M059J (cell line): ENCODE measurements at regions not wholly inside any gene's neighbourhood (a gene's known extent, or its start where the extent isn't known, plus 50 kb on each side); places are given as distances from the start of the nearest gene placed in this dataset.
"Not testable (repeated sequence)": the region's sequence is repeated elsewhere in the genome, so short reads cannot be mapped to it uniquely, and the experiment has no call there.

Experiments
- DNase-seq: peaks from one replicate; pipeline ENCODE4 v3.0.0-alpha.2; 2012; ENCODE audit warnings: low read depth

- DNase-seq = no peak
These were observed 64.7 kb upstream of the CCDC39 start for GRCh38 chr3:180743813-180744590.

- DNase-seq = no peak
These were observed 68.6 kb upstream of the CCDC39 start for GRCh38 chr3:180747805-180748361.

- DNase-seq = no peak
These were observed 70.0 kb upstream of the CCDC39 start for GRCh38 chr3:180749322-180749721.

GRCh38 chr3:180749796-180750195 lies 70.5 kb upstream of the CCDC39 start:
- no peak for DNase-seq

- no peak for DNase-seq
These were observed 76.3 kb upstream of the CCDC39 start for GRCh38 chr3:180755556-180755955.

GRCh38 chr3:180762866-180763265 lies 83.6 kb upstream of the CCDC39 start:
- DNase-seq = no peak

- DNase-seq = no peak
These were observed 85.2 kb upstream of the CCDC39 start for GRCh38 chr3:180764481-180764880.

- DNase-seq = no peak
These were observed 91.3 kb upstream of the CCDC39 start for GRCh38 chr3:180770639-180771038.

GRCh38 chr3:180776433-180776832 lies 97.1 kb upstream of the CCDC39 start:
- no peak for DNase-seq

- DNase-seq = no peak
These were observed 103.1 kb upstream of the CCDC39 start for GRCh38 chr3:180782195-180782984.

GRCh38 chr3:180786227-180786626 lies 106.9 kb upstream of the CCDC39 start:
- not testable (repeated sequence) for DNase-seq

- no peak for DNase-seq
These were observed 110.5 kb upstream of the CCDC39 start for GRCh38 chr3:180789774-180790173.

- DNase-seq = no peak
These were observed 114.3 kb upstream of the FXR1 start for GRCh38 chr3:180798197-180798596.

GRCh38 chr3:180802837-180803236 lies 109.6 kb upstream of the FXR1 start:
- DNase-seq = peak; percentile 34

- peak; percentile 45 for DNase-seq
These were observed 107.6 kb upstream of the FXR1 start for GRCh38 chr3:180804916-180805315.

- DNase-seq = no peak
These were observed 103.5 kb upstream of the FXR1 start for GRCh38 chr3:180808823-180809575.

- no peak for DNase-seq
These were observed 92.1 kb upstream of the FXR1 start for GRCh38 chr3:180820400-180820799.

- no peak for DNase-seq
These were observed 86.5 kb upstream of the FXR1 start for GRCh38 chr3:180825964-180826363.

GRCh38 chr3:180827171-180827570 lies 85.3 kb upstream of the FXR1 start:
- DNase-seq = no peak

- no peak for DNase-seq
These were observed 84.3 kb upstream of the FXR1 start for GRCh38 chr3:180828001-180828720.

GRCh38 chr3:180828723-180829408 lies 83.6 kb upstream of the FXR1 start:
- no peak for DNase-seq
